Ammon's horn (tissue), 1 donor: ENCODE measurements at regions not wholly inside any gene's neighbourhood (a gene's known extent, or its start where the extent isn't known, plus 50 kb on each side); places are given as distances from the start of the nearest gene placed in this dataset.
"Not testable (repeated sequence)": the region's sequence is repeated elsewhere in the genome, so short reads cannot be mapped to it uniquely, and the experiment has no call there.

Experiments used
- DNase-seq: peaks from one replicate; pipeline ENCODE4 v3.0.0-alpha.2; 2016; ENCODE audit warnings: low spot score

DNA sequence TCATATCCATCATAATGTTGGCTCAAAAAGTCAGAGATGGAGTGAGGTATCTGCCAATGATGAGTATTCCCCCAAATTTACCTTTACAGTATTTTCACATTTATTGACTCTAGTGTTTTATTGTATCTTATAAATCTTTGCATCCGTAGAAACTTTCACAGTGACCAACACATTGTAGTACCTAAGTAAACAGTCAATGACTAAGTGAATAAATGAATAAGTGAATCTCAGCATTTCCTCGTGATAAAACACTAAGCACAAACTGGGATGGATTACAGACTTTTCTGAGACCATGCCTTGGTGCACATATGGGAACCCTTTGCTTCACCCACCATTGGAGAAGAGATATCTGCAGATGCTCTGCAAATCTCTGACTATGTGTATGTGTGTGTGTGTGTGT, 429.9 kb downstream of the NR4A2 start:
- DNase-seq: no peak

DNA sequence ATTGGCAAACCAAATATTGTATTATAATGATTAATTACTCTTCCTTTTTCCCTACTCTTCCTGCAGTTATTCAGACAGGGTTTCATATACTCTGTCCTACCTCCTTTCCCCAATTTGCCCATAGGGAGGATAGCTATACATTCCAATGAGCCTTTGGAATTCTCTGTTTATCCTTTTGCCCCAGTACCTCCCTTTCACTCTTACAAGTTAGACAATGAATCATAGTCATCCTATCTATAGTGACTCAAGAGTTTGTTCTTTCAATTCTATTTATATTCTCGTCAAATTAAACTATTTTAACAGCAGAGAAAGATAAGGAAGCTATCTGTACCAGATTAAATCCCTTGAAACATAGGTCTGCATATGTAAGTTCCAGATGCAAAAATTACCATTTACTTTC, 437.5 kb downstream of the NR4A2 start:
- DNase-seq: no peak

DNA sequence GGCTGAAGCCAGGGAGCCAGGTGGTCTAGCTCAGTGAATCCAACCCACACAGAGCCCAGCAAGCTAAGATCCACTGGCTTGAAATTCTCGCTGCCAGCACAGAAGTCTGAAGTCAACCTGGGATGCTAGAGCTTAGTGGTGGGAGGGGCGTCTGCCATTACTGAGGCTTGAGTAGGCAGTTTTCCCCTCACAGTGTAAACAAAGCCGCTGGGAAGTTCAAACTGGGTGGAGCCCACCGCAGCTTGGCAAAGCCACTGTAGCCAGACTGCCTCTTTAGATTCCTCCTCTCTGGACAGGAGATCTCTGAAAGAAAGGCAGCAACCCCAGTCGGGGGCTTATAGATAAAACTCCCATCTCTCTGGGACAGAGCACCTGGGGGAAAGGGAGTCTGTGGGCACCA, 452.1 kb downstream of the NR4A2 start:
- not testable (repeated sequence) for DNase-seq

DNA sequence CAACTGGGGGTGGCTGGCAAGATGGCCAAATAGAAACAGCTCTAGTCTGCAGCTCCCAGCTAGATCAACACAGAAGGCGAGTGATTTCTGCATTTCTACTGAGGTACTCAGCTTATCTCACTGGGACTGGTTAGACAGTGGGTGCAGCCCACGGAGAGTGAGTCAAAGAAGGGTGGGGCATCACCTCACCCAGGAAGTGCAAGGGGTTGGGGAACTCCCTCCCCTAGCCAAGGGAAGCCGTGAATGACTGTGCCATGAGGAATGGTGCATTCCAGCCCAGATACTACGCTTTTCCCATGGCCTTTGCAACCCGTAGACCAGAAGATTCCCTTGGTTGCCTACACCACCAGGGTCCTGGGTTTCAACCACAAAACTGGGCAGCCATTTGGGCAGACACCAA, 452.6 kb downstream of the NR4A2 start:
- not testable (repeated sequence) for DNase-seq

DNA sequence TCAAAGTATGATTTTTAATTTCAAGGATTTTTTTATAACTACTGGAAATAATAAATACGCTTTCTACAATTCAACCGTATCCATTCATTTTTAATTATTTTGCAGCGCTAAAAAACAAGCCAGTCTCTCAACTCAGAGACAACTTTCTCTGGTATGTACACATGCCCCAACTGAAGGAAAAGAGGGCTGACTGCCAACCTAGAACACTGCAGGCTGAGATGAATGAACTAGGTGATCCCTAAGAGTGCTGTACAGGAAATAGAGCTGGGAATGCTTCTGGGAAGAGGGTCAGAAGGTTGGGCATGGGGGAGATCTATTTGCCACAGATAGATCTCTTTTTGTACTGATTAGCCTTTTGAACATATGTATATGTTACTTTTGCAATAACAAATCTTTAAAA, 460.1 kb downstream of the NR4A2 start:
- DNase-seq: no peak

DNA sequence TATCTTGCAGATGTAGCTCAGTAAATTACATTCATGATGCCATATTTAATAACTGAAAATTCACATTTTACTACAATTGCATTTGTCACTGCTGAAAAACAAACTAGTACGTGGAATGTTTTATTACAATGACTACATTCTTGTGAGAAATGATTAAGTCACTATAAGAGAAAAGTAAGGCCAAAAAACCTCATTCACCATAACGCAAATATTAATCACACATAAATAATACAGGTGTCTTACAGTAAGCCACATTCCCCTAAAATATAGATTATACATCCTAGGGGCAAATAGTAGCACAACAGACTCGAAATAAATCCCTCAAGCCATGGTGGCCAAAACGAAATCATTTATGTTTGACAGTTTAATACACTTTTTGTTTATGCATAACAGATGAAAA, 460.6 kb downstream of the NR4A2 start:
- DNase-seq: no peak

DNA sequence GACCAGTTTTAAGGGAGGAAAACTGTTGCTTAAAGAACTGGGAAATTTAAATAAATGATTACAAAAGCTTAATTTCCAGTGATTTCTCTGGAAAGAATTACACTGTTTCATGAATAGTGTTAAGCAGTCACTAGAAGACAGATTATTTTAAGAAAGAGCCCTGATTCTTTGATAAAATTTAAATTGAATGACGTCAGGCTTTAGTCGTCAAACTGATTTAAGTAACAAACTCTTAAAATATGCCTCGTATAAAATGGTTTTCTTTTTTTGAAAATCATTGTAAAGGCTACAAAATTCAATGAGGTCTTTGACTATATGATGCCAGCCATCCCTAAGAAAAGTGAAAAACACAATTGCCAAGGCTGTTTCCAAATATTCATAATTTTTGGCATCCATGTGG, 465.0 kb downstream of the NR4A2 start:
- no peak for DNase-seq

DNA sequence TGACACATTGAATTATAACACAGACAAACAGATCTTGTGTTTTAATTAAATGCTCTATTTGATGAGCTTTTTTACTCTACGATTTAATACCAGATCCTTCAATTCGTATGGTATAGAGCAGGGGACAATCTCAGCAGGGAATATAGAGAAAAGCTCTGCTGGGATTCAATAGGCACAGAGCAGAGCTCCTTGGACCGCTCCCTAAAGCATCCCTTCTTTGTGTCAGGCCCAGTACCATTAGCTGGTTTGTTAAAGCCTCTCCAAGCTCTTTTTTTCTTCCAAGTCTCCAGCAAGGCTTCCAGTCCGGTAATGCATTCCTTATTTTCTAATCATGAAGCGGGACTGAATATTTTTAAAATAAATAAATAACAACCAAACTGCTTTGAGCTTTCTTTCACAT, 466.0 kb downstream of the NR4A2 start:
- DNase-seq: no peak

DNA sequence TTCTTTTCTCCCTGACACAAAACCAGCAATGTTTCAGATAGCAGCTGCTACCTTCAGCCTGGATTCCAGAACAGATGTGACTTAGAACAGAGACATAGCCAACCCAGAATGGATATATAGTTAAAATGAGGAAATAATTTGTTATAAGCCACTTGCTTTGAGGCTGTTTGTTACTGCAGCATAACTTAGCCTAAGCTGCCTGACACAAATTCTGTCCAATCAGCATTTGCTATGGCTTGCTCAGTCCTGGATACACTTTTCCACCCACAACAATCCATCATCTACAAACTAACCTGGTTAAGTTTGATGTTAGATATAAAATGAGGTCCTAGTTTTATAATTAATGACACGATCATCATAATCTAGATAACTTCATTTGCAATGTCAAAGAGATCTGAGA, 480.4 kb downstream of the NR4A2 start:
- DNase-seq: no peak

DNA sequence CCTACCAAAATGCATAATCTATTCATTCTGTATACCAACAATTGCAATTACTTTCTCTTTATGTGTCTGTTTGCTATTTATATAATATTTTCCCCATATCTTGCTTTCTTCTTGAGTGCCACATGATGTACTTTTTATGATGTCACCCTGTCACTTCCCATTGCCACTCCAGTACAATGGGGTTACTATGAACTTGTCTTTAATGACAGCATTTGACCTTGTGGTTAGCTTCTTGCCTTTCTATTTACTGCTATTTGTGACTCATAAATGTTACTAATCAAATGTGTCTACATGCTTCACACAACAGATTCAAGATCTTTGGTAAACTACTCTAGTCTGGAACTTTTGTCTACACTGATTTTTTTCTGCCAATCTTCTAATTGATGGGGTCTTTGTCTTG, 486.3 kb downstream of the NR4A2 start:
- DNase-seq: no peak

DNA sequence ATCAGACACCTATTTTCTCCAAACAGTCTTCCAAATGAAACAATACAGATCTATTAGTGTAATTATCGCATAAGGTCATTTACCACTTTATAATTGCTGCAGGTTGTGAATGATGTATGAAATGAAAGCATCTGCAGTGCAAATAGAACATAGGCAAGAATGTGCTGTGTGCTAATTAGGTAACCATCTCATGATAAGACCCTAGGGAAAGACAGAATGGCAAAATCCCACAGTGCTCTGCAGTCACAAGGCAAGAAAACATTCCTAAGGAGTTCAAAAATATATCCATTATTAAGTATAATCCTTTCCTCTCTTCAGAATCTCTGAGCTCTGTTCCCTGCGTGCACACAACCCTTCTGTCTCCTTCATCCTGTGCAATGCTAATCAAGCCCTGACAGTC, 488.1 kb downstream of the NR4A2 start:
- no peak for DNase-seq

DNA sequence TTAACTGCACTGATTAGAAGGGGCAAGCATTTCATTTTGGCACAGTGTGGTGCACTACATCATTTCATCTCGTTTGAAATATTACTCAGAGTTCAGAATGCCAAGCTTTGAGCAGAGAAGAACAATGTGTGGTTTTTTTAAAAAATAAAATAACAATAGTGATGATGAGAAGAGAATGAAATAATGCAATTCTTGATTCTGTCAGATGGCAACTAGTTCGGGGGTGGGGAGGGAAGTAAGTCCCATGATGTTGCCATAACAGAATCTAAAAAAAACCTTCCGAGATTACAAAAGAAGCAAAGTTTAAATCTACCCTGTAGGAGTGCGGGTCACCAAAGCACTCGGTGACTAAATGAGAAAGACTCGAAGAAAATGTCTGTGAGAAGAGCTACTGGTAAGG, 490.4 kb downstream of the NR4A2 start:
- DNase-seq: no peak

DNA sequence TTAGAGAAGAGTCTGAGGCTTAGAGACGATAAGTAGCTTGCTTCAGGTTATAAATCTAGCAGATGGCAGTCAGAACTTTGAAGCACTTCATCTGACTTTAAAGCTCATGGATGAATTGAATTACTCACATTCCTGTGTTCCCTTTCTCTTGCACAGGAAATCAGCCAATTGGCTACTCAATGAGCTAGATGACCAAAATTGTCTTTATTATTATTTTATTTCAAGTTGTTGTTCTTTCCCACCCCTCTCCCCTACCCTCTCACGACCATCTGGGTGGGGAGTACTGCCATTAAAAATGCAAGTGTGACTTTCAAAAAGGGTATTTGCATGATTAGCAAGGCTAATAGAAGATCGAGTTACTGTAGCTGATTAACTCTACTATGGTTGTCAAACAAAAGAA, 491.1 kb downstream of the NR4A2 start:
- no peak for DNase-seq

DNA sequence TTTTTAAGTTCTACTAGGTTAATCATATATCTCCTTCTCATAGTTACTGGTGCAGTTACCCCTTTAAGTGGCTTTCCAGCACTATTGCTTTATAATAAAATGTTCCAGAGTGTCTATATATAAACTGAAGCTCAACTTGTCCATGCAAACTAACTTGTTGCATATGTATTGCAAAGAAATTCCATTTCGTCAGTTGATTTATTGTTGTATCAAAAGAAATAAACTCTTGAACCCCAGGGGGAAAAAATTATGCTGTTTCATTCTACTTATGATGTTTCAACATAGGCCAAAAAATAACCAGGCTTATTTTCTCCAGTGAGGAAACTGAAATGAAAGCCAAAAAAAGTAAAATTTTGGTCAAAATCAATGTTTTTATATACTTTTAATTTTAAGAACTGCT, 491.9 kb downstream of the NR4A2 start:
- DNase-seq: no peak

DNA sequence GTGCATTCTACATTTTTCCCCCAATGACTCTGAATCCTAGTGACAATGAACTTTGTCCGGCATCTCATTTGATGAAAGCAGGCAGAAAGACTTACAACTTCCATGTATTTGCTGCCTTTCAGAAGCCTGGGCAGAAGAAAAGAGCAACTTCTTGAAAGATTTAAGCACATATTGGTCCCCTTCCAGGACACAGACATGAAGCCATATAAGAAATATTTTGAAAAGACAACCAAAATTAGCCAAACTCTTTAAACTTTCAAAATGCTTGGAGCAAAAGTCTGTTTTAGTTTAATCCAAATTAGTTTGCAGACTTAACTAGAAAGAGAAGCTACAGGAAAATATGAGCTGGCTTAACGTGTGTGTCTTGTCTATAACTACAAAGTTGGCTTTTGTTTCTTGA, 492.5 kb downstream of the NR4A2 start:
- DNase-seq: no peak

DNA sequence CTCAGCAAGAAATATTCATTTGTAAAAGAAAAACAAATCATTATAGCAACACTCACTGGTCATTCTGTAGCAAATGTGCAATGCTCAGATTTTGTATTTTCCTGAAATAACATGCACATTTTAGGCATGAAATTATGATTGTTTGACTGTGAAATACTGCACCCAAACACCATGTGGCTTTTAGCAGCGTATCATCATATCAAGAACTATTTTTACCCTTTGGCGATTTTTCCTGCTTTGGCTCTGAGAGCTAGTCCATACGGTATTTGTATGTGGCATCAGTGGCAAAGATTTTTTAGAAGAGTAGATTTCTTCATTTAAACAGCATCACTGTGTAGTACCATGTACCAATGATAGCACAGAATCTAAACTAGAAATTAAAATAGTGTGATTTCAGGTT, 493.1 kb downstream of the NR4A2 start:
- DNase-seq: no peak

DNA sequence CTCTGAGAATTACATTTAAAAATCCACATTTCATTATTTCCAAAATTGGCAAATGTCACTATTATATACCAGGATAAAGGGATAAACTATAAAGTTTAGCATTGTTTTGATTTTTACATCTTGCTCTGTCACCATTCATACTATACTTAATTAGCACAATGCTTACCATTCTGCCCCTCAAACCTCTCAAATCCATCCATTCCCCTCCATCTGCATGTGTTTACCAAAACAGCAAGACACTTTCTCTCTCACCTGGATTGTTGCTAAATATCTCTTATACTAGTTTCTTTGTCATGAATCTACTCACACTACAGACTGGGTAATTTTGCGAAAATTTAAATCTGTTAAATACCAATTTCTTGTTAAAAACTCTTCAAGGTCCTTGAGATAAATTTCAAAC, 496.1 kb downstream of the NR4A2 start:
- DNase-seq: no peak

DNA sequence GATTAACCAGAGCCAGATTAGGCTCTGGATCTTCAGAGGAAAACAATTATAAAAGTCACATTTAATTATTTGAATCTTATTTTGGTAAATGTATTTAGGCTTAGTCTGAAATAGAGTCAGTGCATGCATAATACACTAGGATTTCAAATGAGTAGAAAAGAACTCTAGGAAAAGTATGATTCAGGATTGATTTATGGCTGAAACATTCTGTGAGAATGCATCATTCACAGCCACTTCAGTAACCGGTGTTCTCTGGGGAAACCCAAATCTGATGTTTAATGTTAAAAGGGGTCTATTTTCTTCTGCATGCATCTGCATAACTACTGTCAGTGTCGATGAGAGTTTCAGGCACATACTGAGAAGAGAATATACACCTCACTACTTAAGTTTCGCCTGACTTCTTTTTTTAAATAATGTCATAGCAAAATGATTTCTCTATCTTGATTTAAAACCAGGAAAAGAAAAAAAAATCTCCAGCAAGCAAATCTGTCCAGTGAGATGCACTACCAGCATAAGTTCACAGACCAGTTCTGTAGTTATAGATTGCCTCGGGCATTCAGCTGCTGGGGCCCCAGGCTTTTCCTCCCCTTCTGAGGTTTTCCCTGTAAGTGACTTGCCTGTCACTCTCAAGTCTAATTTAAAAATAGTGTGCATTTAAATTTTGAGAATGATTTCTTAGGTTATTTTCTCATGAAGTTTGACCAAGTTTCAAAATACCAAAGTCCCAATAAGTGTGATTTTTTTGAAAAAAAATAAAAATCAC, 501.5 kb downstream of the NR4A2 start:
- DNase-seq: no peak

DNA sequence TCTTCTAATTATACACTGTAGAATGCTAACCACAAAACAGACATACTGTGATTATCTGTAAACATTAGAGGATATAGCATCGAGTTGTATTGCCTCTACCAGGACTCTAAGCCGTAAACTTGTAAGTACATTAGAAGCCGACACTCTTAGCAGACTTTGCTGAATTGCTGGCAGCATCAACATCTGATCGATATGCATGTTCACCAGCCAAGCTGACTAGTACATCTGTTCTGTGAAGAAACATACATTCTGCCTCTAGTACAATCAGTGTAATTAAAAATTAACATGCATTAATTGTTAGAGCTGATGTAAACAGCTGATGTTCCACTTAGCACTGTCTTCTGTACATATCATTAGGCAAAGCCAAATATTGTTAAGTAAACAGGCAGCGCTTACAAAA, 502.2 kb downstream of the NR4A2 start:
- peak; percentile 23 for DNase-seq

DNA sequence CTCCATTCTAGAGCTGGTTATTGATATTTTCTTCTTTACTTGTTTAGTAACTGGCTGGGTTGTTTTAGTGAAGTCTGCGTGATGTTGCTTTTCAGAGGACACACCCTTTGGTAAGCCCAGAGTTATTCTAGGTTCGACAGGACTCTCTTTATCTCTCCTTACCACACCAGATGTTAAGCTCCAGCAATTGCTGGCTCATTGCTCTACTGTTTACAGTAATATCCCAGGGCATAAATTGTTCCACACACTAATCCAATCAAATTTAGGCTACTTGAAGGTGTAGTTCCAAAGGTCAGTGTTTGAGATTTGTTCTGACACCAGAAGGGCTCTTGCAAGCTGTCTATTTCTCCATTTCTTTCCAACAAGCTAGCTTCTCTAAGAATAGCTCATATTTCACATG, 506.6 kb downstream of the NR4A2 start:
- DNase-seq: no peak

DNA sequence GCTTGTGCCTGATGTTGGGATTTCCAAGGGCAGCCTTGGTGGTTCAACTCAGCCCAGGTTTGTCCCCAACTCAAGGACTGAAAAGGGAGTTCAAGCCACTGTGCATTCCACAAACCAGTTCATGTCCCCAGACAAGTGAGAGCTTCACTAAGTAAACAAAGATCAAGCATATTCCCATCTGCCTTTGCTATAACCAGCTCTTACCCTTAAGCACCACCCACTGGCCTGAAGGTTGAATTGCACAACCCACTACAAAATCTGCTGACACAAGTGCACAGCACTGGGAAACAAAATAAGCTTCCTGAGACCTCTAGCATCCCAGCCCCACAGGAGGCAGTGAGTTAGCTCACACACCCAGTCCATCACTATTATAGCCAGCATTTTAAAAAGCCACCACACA, 516.7 kb downstream of the NR4A2 start:
- peak; percentile 54 for DNase-seq

DNA sequence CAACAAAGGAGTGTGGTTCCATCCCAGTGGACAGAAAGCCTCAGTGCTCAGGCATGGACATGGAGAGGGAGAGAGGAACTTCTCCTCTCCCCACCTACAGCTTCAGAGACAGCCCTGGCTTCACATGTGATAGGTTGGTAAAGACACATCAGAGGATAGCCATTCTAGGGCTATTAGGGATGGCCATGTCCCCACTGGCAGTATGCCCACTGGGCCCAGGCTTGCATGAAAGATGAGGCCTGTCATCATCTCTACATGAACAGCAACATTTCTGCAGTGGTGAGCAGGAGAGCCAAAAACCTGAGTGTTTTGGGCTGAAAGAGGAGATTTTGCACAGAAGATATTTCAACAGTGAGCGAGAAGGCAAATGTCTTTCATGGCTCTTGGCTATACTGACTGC, 517.2 kb downstream of the NR4A2 start:
- no peak for DNase-seq

DNA sequence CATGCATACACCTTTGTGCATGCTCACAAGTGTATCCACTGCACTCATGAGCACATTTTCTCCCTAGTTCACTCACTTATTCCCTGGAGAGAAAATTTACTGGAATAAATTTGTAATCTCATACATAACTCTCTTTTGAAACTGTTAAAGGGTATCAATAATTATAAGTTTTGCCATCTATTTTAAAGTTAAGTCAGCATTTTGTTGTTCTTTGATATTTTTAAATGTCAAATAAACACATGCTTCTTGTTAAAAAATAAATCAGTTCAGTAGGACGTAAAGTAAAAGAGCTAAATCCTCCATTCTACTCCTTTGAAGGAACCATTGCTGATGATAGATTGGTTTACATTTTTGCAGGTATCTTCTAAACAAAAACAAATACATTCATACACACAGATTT, 522.1 kb downstream of the NR4A2 start:
- DNase-seq: no peak

DNA sequence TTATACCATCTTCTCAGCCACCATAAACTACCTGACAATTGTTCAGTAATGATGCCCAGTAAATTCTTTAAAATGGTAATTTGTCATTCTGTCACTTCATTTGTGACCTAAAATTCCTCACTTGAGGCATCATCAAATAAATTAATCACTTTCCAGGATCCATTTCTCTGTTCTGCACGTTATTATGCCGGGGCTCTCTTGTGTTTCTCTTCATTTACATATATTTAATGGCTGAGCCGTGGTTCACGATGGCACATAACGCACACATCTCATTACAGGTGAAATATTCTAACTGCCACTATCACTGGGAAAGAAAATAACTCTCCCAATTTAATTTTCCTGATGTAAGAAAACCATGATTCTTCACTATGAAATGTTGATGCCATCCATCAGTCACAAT, 529.6 kb downstream of the NR4A2 start:
- DNase-seq: no peak

DNA sequence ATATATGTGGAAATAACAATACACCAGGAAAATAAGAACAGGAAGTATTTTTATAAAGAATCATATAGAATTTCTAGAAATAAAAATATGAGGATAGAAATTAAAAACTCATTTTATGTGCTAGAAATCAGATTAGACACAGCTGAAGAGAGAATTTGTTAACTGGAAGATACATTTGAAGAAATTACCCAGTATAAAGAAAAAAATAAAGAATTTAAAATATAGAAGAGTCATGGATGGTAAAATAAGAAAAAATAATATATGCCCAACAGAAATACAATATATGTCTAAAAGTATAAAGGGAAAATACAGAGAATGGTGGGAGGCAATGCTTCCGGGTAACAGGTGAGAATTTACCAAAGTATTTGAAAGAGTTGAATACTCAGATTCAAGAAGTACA, 539.9 kb downstream of the NR4A2 start:
- DNase-seq: no peak
